ENCODE measurements at regions not wholly inside any gene's neighbourhood (a gene's known extent, or its start where the extent isn't known, plus 50 kb on each side); places are given as distances from the start of the nearest gene placed in this dataset.

- Histone ChIP-seq H4K20me1 (ENCODE audit: insufficient read depth) (no peaks in the 10 kb centered on the region), H3K4me1 (replicated peaks; ENCODE audit: insufficient read depth) (no peaks in the 10 kb centered on the region), H3K9me3 (ENCODE audit: insufficient read depth, low read depth) (no peaks in the 10 kb centered on the region), H3K27me3 (ENCODE audit: insufficient read depth, low read depth) (peaks cover 11% of the 10 kb centered on the region), H3K27ac (no peak overlapping the region), H3K79me2 (ENCODE audit: low read depth) (no peaks in the 10 kb centered on the region), H3F3A (ENCODE audit: insufficient read depth, low read depth) (no peaks in the 10 kb centered on the region), H2AFZ (no peak overlapping the region), H3K4me3 (no peak overlapping the region), H3K36me3 (ENCODE audit: low read depth) (no peaks in the 10 kb centered on the region), H3K4me2 (no peak overlapping the region), H3K9me2 (ENCODE audit: insufficient read depth) (no peaks in the 10 kb centered on the region)
- ChIA-PET POLR2A (ENCODE audit: unreplicated experiment) (no interaction called here), CTCF (no interaction called here)
- TF ChIP-seq CTCF (conservative IDR thresholded peaks at IDR 0.05) = no peak
- TF ChIP-seq EZH2 (IDR thresholded peaks at IDR 0.05; ENCODE audit: low read depth) = no peak
- no TSS peak for BruUV-seq (replicated peaks)
- intact Hi-C loops (cut with micrococcal nuclease; ENCODE audit: unreplicated experiment) = no loop called here
- DNase-seq = no peak
These were observed 278.6 kb downstream of the ZSWIM6 start for GRCh38 chr5:61610678-61611024.

- H3K4me1 ChIP-seq (replicated peaks; ENCODE audit: insufficient read depth) = no peaks in the 10 kb centered on the region
- ChIA-PET CTCF (no interaction called here), POLR2A (ENCODE audit: unreplicated experiment) (no interaction called here)
- H3K4me2 ChIP-seq = no peak overlapping the region
- no peak for TF ChIP-seq CTCF (conservative IDR thresholded peaks at IDR 0.05)
- TF ChIP-seq EZH2 (IDR thresholded peaks at IDR 0.05; ENCODE audit: low read depth) = no peak
- H2AFZ ChIP-seq = no peak overlapping the region
- H3F3A ChIP-seq (ENCODE audit: insufficient read depth, low read depth) = no peaks in the 10 kb centered on the region
- H3K79me2 ChIP-seq (ENCODE audit: low read depth) = no peaks in the 10 kb centered on the region
- BruUV-seq (replicated peaks) = no TSS peak
- no peaks in the 10 kb centered on the region for H3K9me3 ChIP-seq (ENCODE audit: insufficient read depth, low read depth)
- no peaks in the 10 kb centered on the region for H3K36me3 ChIP-seq (ENCODE audit: low read depth)
- H3K9me2 ChIP-seq (ENCODE audit: insufficient read depth) = no peaks in the 10 kb centered on the region
- DNase-seq = no peak
- intact Hi-C loops (cut with micrococcal nuclease; ENCODE audit: unreplicated experiment) = no loop called here
- peaks cover 11% of the 10 kb centered on the region for H3K27me3 ChIP-seq (ENCODE audit: insufficient read depth, low read depth)
- no peaks in the 10 kb centered on the region for H4K20me1 ChIP-seq (ENCODE audit: insufficient read depth)
- H3K27ac ChIP-seq = no peak overlapping the region
- no peak overlapping the region for H3K4me3 ChIP-seq
These were observed 280.4 kb downstream of the ZSWIM6 start for GRCh38 chr5:61612431-61612830.

GRCh38 chr5:61613679-61614078, 281.6 kb downstream of the ZSWIM6 start:
- H4K20me1 ChIP-seq (ENCODE audit: insufficient read depth) = no peaks in the 10 kb centered on the region
- H2AFZ ChIP-seq = no peak overlapping the region
- no peaks in the 10 kb centered on the region for H3K79me2 ChIP-seq (ENCODE audit: low read depth)
- BruUV-seq (replicated peaks) = no TSS peak
- no peaks in the 10 kb centered on the region for H3K9me2 ChIP-seq (ENCODE audit: insufficient read depth)
- no peak overlapping the region for H3K4me3 ChIP-seq
- no peak for TF ChIP-seq CTCF (conservative IDR thresholded peaks at IDR 0.05)
- no peak for TF ChIP-seq EZH2 (IDR thresholded peaks at IDR 0.05; ENCODE audit: low read depth)
- no peaks in the 10 kb centered on the region for H3K36me3 ChIP-seq (ENCODE audit: low read depth)
- no peaks in the 10 kb centered on the region for H3F3A ChIP-seq (ENCODE audit: insufficient read depth, low read depth)
- H3K4me1 ChIP-seq (replicated peaks; ENCODE audit: insufficient read depth) = no peaks in the 10 kb centered on the region
- H3K27me3 ChIP-seq (ENCODE audit: insufficient read depth, low read depth) = peaks cover 7% of the 10 kb centered on the region
- H3K27ac ChIP-seq = no peak overlapping the region
- POLR2A ChIA-PET (ENCODE audit: unreplicated experiment) = interaction anchor here (0.5 kb wide), 1 partner anchor 107 kb away, joined by 3 read pairs; no protein-coding TSS in a partner anchor
- intact Hi-C loops (cut with micrococcal nuclease; ENCODE audit: unreplicated experiment) = no loop called here
- CTCF ChIA-PET = interaction anchor here (0.7 kb wide), 1 partner anchor 743 kb away, joined by 5 read pairs; no protein-coding TSS in a partner anchor
- no peak overlapping the region for H3K4me2 ChIP-seq
- no peaks in the 10 kb centered on the region for H3K9me3 ChIP-seq (ENCODE audit: insufficient read depth, low read depth)
- DNase-seq = no peak
